ENCODE measurements at regions not wholly inside any gene's neighbourhood (a gene's known extent, or its start where the extent isn't known, plus 50 kb on each side); places are given as distances from the start of the nearest gene placed in this dataset.
"Not testable (repeated sequence)": the region's sequence is repeated elsewhere in the genome, so short reads cannot be mapped to it uniquely, and the experiment has no call there.

- DNase-seq: no peak
Observed at GRCh38 chrX:13955975-13956374, 73.7 kb downstream of the GEMIN8 start.

GRCh38 chrX:13955095-13955647 is 74.5 kb downstream of the GEMIN8 start:
- no peak for DNase-seq

GRCh38 chrX:13952581-13952980 is 77.1 kb downstream of the GEMIN8 start:
- DNase-seq: no peak

- not testable (repeated sequence) for DNase-seq
Observed at GRCh38 chrX:13946223-13946622, 83.5 kb downstream of the GEMIN8 start.

GRCh38 chrX:13945787-13946186 is 83.9 kb downstream of the GEMIN8 start:
- not testable (repeated sequence) for DNase-seq

- no peak for DNase-seq
Observed at GRCh38 chrX:13940671-13941070, 89.0 kb downstream of the GEMIN8 start.

- no peak for DNase-seq
Observed at GRCh38 chrX:13939741-13940597, 89.7 kb downstream of the GEMIN8 start.

GRCh38 chrX:13938829-13939530 is 90.7 kb downstream of the GEMIN8 start:
- DNase-seq: no peak

- DNase-seq: peak; percentile 3
Observed at GRCh38 chrX:13938051-13938828, 91.5 kb downstream of the GEMIN8 start.

GRCh38 chrX:13937370-13938050 is 92.2 kb downstream of the GEMIN8 start:
- no peak for DNase-seq

GRCh38 chrX:13936521-13937225 is 93.0 kb downstream of the GEMIN8 start:
- no peak for DNase-seq

- no peak for DNase-seq
Observed at GRCh38 chrX:13934731-13935130, 95.0 kb downstream of the GEMIN8 start.

- DNase-seq: no peak
Observed at GRCh38 chrX:13933851-13934250, 95.8 kb downstream of the GEMIN8 start.

GRCh38 chrX:13933352-13933751 is 96.3 kb downstream of the GEMIN8 start:
- no peak for DNase-seq

- no peak for DNase-seq
Observed at GRCh38 chrX:13932416-13932815, 97.3 kb downstream of the GEMIN8 start.

- no peak for DNase-seq
Observed at GRCh38 chrX:13927175-13927574, 102.5 kb downstream of the GEMIN8 start.

GRCh38 chrX:13923845-13924244 is 105.8 kb downstream of the GEMIN8 start:
- DNase-seq: no peak

GRCh38 chrX:13923289-13923688 is 106.4 kb upstream of the GPM6B start:
- no peak for DNase-seq

- DNase-seq: no peak
Observed at GRCh38 chrX:13917507-13917906, 100.6 kb upstream of the GPM6B start.

GRCh38 chrX:13911586-13911985 is 94.7 kb upstream of the GPM6B start:
- DNase-seq: no peak

- DNase-seq: no peak
Observed at GRCh38 chrX:13906093-13906492, 89.2 kb upstream of the GPM6B start.

- no peak for DNase-seq
Observed at GRCh38 chrX:13903405-13903804, 86.5 kb upstream of the GPM6B start.

Data from stimulated activated CD4-positive, alpha-beta T cell treated with anti-CD3 and anti-CD28 coated beads, Interleukin-4, amount 100 ng/mL, for 1 hour (primary cell).